Ascending aorta (tissue), 2 donors: ENCODE measurements at regions not wholly inside any gene's neighbourhood (a gene's known extent, or its start where the extent isn't known, plus 50 kb on each side); places are given as distances from the start of the nearest gene placed in this dataset.
"Not testable (repeated sequence)": the region's sequence is repeated elsewhere in the genome, so short reads cannot be mapped to it uniquely, and the experiment has no call there.

Experiments
- DNase-seq, 2 donors: peaks; one replicate each; pipeline ENCODE4 v3.0.0-alpha.2; 2019; ENCODE audit warnings: low spot score in 2 of 2
- H3K27ac ChIP-seq, 2 donors: fragments of 200-600 bp; sonication (generic); one replicate each; pipeline ENCODE4 v1.5.1; 2016 to 2017; ENCODE audit warnings: mild to moderate bottlenecking in 1 of 2
- H3K27me3 ChIP-seq: fragments of 200-600 bp; sonication (generic); one replicate; pipeline ENCODE4 v1.5.1; 2017
- H3K36me3 ChIP-seq, 2 donors: fragments of 200-600 bp; sonication (generic); one replicate each; pipeline ENCODE4 v1.5.1; 2016
- H3K4me1 ChIP-seq, 2 donors: fragments of 200-600 bp; sonication (generic); one replicate each; pipeline ENCODE4 v1.5.1; 2016 to 2017; ENCODE audit warnings: mild to moderate bottlenecking in 1 of 2
- H3K4me3 ChIP-seq, 2 donors: fragments of 200-600 bp; sonication (generic); one replicate each; pipeline ENCODE4 v1.5.1; 2016 to 2017; ENCODE audit warnings: mild to moderate bottlenecking in 1 of 2
- H3K9me3 ChIP-seq, 2 donors: fragments of 200-600 bp; sonication (generic); one replicate each; pipeline ENCODE4 v1.5.1; 2016
- intact Hi-C: fragments of 100-400 bp; cut with DNase I; formaldehyde crosslinking; loops from one replicate; pipeline ENCODE4 v1.15.1; 2023
- TF ChIP-seq, protein P1 (sequence below), 3 experiments: fragments of 200-600 bp in 2 of 3; fragments of 450-650 bp in 1 of 3; sonication (generic) in 2 of 3; IDR thresholded peaks; one replicate each; pipeline ENCODE4 v1.5.1; 2016 to 2019; ENCODE audit warnings: antibody characterized with exemption in 3 of 3, mild to moderate bottlenecking in 1 of 3, moderate library complexity in 1 of 3

GRCh38 chr7:84904561-84904960 lies 282.3 kb downstream of the SEMA3D start:
- no peaks in the 10 kb centered on the region for H3K36me3 ChIP-seq
- intact Hi-C loops = no loop called here
- no peak for DNase-seq
- no peak overlapping the region for H3K27ac ChIP-seq
- H3K27me3 ChIP-seq = no peaks in the 10 kb centered on the region
- H3K4me3 ChIP-seq = no peak overlapping the region
- H3K9me3 ChIP-seq = no peaks in the 10 kb centered on the region
- H3K4me1 ChIP-seq = peaks cover 0 to 2% of the 10 kb centered on the region in 2 donors
- TF ChIP-seq, protein P1, sequence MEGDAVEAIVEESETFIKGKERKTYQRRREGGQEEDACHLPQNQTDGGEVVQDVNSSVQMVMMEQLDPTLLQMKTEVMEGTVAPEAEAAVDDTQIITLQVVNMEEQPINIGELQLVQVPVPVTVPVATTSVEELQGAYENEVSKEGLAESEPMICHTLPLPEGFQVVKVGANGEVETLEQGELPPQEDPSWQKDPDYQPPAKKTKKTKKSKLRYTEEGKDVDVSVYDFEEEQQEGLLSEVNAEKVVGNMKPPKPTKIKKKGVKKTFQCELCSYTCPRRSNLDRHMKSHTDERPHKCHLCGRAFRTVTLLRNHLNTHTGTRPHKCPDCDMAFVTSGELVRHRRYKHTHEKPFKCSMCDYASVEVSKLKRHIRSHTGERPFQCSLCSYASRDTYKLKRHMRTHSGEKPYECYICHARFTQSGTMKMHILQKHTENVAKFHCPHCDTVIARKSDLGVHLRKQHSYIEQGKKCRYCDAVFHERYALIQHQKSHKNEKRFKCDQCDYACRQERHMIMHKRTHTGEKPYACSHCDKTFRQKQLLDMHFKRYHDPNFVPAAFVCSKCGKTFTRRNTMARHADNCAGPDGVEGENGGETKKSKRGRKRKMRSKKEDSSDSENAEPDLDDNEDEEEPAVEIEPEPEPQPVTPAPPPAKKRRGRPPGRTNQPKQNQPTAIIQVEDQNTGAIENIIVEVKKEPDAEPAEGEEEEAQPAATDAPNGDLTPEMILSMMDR (IDR thresholded peaks at IDR 0.05) = no peak

- TF ChIP-seq, protein P1 (IDR thresholded peaks at IDR 0.05) = no peak
- Histone ChIP-seq H3K27ac (no peak overlapping the region), H3K9me3 (no peaks in the 10 kb centered on the region)
Observed at GRCh38 chr7:84901366-84901765, 285.5 kb downstream of the SEMA3D start.

DNA sequence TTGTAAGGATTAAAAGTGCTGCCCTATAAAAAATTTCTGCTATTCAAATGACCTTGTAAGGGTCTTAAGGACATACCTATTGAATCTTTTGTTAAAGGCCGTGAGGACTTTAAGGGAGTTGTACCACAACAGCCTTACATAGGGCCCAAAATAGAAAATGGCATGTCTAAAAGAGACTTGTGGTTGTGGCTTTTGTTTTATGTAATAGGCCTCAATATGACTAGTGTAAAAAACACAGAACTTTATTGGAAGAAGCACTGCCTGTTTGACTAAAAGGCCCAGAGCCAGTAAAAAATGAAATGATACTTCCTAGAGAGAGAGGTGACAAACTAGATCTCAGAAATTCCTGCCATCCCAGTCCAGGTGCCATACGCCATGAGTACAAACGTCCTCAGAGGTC lies 286.6 kb downstream of the SEMA3D start:
- no peak for DNase-seq
- Histone ChIP-seq H3K9me3 (peaks cover 0 to 4% of the 10 kb centered on the region in 2 donors), H3K27ac (no peak overlapping the region), H3K4me1 (no peaks in the 10 kb centered on the region), H3K36me3 (no peaks in the 10 kb centered on the region), H3K27me3 (no peaks in the 10 kb centered on the region), H3K4me3 (no peak overlapping the region)
- TF ChIP-seq, protein P1 (IDR thresholded peaks at IDR 0.05) = no peak
- intact Hi-C loops = no loop called here

More at GRCh38 chr7:84901366-84901765, 285.5 kb downstream of the SEMA3D start:
- H3K27me3 ChIP-seq = no peaks in the 10 kb centered on the region
- DNase-seq = no peak
- no peak overlapping the region for H3K4me3 ChIP-seq
- no peaks in the 10 kb centered on the region for H3K36me3 ChIP-seq
- intact Hi-C loops = no loop called here
- H3K4me1 ChIP-seq = no peaks in the 10 kb centered on the region

DNA sequence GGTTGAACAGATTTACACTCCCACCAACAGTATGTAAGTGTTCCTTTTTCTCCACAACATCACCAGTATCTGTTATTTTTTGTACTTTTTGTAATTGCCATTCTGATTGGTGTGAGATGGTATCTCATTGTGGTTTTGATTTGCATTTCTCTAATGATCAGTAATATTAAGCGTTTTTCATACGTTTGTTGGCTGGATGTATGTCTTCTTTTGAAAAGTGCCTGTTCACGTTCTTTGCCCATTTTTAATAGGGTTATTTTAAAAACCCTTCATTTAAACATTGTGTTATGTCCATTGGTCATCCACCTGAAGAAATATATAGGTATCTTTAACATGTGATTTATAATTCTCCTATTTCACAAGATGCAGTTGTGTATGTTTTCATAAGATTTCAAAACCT lies 291.3 kb downstream of the SEMA3D start:
- H3K4me1 ChIP-seq = no peaks in the 10 kb centered on the region
- TF ChIP-seq, protein P1 (IDR thresholded peaks at IDR 0.05) = no peak
- H3K36me3 ChIP-seq = no peaks in the 10 kb centered on the region
- H3K4me3 ChIP-seq = no peak overlapping the region
- H3K9me3 ChIP-seq = peaks cover 0 to 7% of the 10 kb centered on the region in 2 donors
- no peak for DNase-seq
- intact Hi-C loops = no loop called here
- H3K27me3 ChIP-seq = no peaks in the 10 kb centered on the region
- no peak overlapping the region for H3K27ac ChIP-seq

- H3K27ac ChIP-seq, H3K9me3 ChIP-seq, DNase-seq, H3K4me3 ChIP-seq, H3K27me3 ChIP-seq, intact Hi-C loops, H3K4me1 ChIP-seq, H3K36me3 ChIP-seq: not testable (repeated sequence)
Observed at GRCh38 chr7:84883570-84883969, 303.3 kb downstream of the SEMA3D start.

DNA sequence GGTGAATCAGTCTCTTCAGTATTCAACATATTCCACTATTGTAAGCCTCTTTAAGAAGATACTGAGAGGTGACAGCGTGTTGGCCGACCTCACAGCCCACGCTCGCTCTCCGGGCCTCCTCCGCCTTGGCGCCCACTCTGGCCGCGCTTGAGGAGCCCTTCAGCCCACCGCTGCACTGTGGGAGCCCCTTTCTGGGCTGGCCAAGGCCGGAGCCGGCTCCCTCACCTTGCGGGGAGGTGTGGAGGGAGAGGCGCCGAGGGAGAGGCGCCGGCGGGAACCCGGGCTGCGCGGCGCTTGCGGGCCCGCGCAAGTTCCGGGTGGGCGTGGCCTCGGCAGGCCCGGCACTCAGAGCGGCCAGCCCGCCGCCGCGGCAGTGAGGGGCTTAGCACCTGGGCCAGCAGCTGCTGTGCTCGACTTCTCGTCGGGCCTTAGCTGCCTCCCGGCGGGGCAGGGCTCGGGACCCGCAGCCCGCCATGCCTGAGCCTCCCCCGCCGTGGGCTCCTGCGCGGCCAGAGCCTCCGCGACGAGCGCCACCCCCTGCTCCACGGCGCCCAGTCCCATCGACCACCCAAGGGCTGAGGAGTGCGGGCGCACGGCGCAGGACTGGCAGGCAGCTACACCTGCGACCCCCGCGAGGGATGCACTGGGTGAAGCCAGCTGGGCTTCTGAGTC lies 306.4 kb downstream of the SEMA3D start:
- DNase-seq, H3K4me1 ChIP-seq, H3K27me3 ChIP-seq, intact Hi-C loops, H3K9me3 ChIP-seq, H3K36me3 ChIP-seq, H3K4me3 ChIP-seq, H3K27ac ChIP-seq: not testable (repeated sequence)
